Lower lobe of right lung (tissue), 2 donors: ENCODE measurements at regions not wholly inside any gene's neighbourhood (a gene's known extent, or its start where the extent isn't known, plus 50 kb on each side); places are given as distances from the start of the nearest gene placed in this dataset.

Experiments used
- ATAC-seq, 2 donors: fragments of 200-7000 bp; cut with Tn5 transposase; one replicate each; pipeline ENCODE4 v1.9.1; 2020 to 2022; ENCODE audit warnings: mild to moderate bottlenecking in 2 of 2, moderate library complexity in 2 of 2
- DNase-seq: peaks from one replicate; pipeline ENCODE4 v3.0.0-alpha.2; 2020
- H3K27ac ChIP-seq: fragments of 200-600 bp; one replicate; pipeline ENCODE4 v1.8.0; 2022
- H3K27me3 ChIP-seq: fragments of 200-600 bp; one replicate; pipeline ENCODE4 v1.8.0; 2022; ENCODE audit warnings: low read depth
- H3K36me3 ChIP-seq: fragments of 200-600 bp; one replicate; pipeline ENCODE4 v1.8.0; 2022; ENCODE audit warnings: mild to moderate bottlenecking
- H3K4me1 ChIP-seq: fragments of 200-600 bp; one replicate; pipeline ENCODE4 v1.8.0; 2022
- H3K4me3 ChIP-seq: fragments of 200-600 bp; one replicate; pipeline ENCODE4 v1.8.0; 2022; ENCODE audit warnings: mild to moderate bottlenecking
- H3K9me3 ChIP-seq: fragments of 200-600 bp; one replicate; pipeline ENCODE4 v1.8.0; 2022
- CTCF ChIP-seq: fragments of 200-600 bp; IDR thresholded peaks from one replicate; pipeline ENCODE4 v1.8.0; 2022; ENCODE audit warnings: antibody characterized with exemption, mild to moderate bottlenecking
- intact Hi-C: fragments of 100-400 bp; cut with DNase I; formaldehyde crosslinking; loops from one replicate; pipeline ENCODE4 v1.11.0; 2022
- donor health status: DM: no; HTN: yes; CAD: no; lungs with severe emphysema.

GRCh38 chr7:84533182-84533581 lies 338.6 kb upstream of the SEMA3A start:
- H3K4me3 ChIP-seq: no peak overlapping the region
- DNase-seq (no peak), ATAC-seq (no peak)
- intact Hi-C loops: no loop called here
- no peak for TF ChIP-seq CTCF
- no peaks in the 10 kb centered on the region for H3K27me3 ChIP-seq
- no peak overlapping the region for H3K27ac ChIP-seq
- H3K4me1 ChIP-seq: no peaks in the 10 kb centered on the region
- no peaks in the 10 kb centered on the region for H3K9me3 ChIP-seq
- no peaks in the 10 kb centered on the region for H3K36me3 ChIP-seq

DNA sequence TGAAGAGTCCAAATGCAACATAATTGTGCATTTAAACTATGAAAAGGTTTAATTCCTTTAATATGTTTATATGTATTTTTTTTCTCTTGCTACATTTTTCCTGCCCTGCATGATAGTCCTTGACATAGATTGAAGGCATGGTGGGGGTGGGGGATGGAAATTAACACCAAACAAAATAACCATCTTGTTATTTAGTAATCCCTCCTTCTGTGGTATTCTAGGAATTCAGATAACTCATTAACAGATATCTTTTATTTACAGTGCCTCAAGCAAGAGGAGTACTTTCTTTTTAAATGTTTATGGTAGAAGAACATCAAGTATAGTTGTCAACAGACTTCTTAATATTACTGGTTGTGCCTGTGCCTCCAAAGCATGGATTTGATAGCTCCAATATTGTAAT lies 337.6 kb upstream of the SEMA3A start:
- no peak for ATAC-seq
- Histone ChIP-seq H3K4me1 (no peaks in the 10 kb centered on the region), H3K27ac (no peak overlapping the region), H3K27me3 (no peaks in the 10 kb centered on the region), H3K9me3 (no peaks in the 10 kb centered on the region), H3K4me3 (no peak overlapping the region), H3K36me3 (no peaks in the 10 kb centered on the region)
- no peak for DNase-seq
- intact Hi-C loops: no loop called here
- no peak for TF ChIP-seq CTCF

DNA sequence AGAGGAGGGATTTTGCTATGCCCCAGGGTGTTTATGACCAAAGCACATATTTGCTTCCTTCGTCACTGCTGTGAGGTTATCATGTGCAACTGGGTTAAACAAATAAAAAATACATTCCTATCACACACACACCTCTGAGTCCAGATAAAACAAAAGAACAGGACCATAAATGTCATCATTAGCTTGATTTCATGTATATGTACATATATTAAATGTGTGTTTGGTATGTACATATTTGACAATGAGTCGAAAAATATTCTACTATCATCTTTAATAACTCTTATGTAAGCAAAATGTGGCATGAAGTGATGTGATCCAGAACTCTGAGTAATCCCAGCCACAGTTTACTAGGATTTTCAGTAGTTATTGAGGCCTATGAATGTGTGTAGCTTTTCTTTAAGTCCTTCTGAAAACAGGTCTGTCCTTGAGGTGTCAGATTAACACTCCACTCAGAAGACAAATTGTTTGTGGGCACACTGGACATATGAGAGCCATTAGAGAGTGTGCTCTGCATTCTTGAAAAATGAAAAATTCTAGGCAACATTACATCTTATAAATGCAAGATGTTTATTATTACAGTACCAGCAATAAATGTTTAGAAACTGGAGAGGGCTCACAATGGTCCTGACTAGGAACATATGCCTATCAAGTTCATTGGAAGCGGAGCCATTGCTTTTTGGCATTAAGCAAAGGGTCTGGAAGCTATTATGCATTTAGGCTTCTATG lies 335.1 kb upstream of the SEMA3A start:
- DNase-seq: no peak
- ATAC-seq: peak in 1 of 2 donors; percentile 88
- no peak for TF ChIP-seq CTCF
- intact Hi-C loops: no loop called here
- Histone ChIP-seq H3K27me3 (no peaks in the 10 kb centered on the region), H3K9me3 (no peaks in the 10 kb centered on the region), H3K4me1 (no peaks in the 10 kb centered on the region), H3K27ac (no peak overlapping the region), H3K36me3 (no peaks in the 10 kb centered on the region), H3K4me3 (no peak overlapping the region)

- TF ChIP-seq CTCF: no peak
- Histone ChIP-seq H3K36me3 (no peaks in the 10 kb centered on the region), H3K4me1 (no peaks in the 10 kb centered on the region), H3K27me3 (no peaks in the 10 kb centered on the region), H3K27ac (no peak overlapping the region), H3K9me3 (no peaks in the 10 kb centered on the region), H3K4me3 (no peak overlapping the region)
- intact Hi-C loops: no loop called here
- DNase-seq (no peak), ATAC-seq (no peak)
These were observed 334.3 kb upstream of the SEMA3A start for GRCh38 chr7:84528756-84529479.

- intact Hi-C loops: no loop called here
- Histone ChIP-seq H3K4me1 (no peaks in the 10 kb centered on the region), H3K9me3 (no peaks in the 10 kb centered on the region), H3K27ac (no peak overlapping the region), H3K36me3 (no peaks in the 10 kb centered on the region), H3K27me3 (no peaks in the 10 kb centered on the region), H3K4me3 (no peak overlapping the region)
- TF ChIP-seq CTCF: no peak
- no peak for ATAC-seq
- DNase-seq: no peak
These were observed 330.4 kb upstream of the SEMA3A start for GRCh38 chr7:84524714-84525694.
